Ovary (tissue), 3 donors: ENCODE measurements at regions not wholly inside any gene's neighbourhood (a gene's known extent, or its start where the extent isn't known, plus 50 kb on each side); places are given as distances from the start of the nearest gene placed in this dataset.
"Not testable (repeated sequence)": the region's sequence is repeated elsewhere in the genome, so short reads cannot be mapped to it uniquely, and the experiment has no call there.

ENCODE experiments used
- POLR2A ChIP-seq: fragments of 450-650 bp; IDR thresholded peaks from one replicate; pipeline ENCODE4 v1.6.1; 2017; ENCODE audit warnings: antibody characterized with exemption, mild to moderate bottlenecking, moderate library complexity
- TF ChIP-seq, protein P1 (sequence below), 3 donors: fragments of 450-650 bp in 2 of 3; fragments of 200-600 bp in 1 of 3; IDR thresholded peaks; one replicate each; pipeline versions ENCODE4 v1.5.1 to v1.8.0; 2016 to 2022; ENCODE audit warnings: antibody characterized with exemption in 3 of 3, mild to moderate bottlenecking in 1 of 3
- donor health status: DM: no; HTN: no; CAD: no.

DNA sequence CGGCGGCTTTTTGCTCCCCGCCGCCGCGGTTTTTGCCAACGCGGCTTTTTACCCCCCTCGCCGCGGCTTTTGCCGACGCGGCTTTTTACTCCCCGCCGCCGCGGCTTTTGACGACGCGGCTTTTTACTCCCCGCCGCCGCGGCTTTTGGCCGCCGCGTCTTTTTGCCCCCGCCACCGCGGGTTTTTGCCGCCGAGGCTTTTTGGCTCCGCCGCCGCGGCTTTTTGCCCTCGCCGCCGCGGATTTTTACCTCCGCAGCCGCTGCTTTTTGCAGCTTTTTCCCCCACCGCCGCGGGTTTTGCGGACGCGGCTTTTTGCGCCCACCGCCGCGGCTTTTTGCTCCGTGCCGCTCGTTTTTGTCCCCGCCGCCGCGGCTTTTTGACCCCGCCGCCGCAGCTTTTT lies 1971.8 kb upstream of the TPTE start:
- TF ChIP-seq, protein P1, sequence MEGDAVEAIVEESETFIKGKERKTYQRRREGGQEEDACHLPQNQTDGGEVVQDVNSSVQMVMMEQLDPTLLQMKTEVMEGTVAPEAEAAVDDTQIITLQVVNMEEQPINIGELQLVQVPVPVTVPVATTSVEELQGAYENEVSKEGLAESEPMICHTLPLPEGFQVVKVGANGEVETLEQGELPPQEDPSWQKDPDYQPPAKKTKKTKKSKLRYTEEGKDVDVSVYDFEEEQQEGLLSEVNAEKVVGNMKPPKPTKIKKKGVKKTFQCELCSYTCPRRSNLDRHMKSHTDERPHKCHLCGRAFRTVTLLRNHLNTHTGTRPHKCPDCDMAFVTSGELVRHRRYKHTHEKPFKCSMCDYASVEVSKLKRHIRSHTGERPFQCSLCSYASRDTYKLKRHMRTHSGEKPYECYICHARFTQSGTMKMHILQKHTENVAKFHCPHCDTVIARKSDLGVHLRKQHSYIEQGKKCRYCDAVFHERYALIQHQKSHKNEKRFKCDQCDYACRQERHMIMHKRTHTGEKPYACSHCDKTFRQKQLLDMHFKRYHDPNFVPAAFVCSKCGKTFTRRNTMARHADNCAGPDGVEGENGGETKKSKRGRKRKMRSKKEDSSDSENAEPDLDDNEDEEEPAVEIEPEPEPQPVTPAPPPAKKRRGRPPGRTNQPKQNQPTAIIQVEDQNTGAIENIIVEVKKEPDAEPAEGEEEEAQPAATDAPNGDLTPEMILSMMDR (IDR thresholded peaks at IDR 0.05), result not testable (repeated sequence)
- TF ChIP-seq POLR2A, result not testable (repeated sequence)
